ENCODE measurements at regions not wholly inside any gene's neighbourhood (a gene's known extent, or its start where the extent isn't known, plus 50 kb on each side); places are given as distances from the start of the nearest gene placed in this dataset.

DNA sequence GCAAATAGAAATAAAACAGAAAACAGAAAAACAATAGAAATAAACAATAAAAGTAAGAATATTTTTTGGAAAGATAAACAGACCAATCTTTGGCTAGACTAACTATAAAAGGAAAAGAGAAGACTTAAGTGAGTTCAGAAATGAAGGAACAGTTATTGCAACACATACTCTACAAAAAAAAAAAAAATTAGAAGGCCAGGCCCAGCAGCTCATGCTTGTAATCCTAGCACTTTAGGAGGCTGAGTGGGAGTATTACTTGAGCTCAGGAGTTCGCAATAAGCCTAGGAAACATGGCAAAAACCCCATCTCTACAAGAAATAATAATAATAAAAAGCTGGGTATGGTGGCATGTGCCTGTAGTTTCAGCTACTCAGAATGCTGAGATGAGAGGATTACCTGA lies 336.7 kb downstream of the DTHD1 start:
- TF ChIP-seq, protein P1, sequence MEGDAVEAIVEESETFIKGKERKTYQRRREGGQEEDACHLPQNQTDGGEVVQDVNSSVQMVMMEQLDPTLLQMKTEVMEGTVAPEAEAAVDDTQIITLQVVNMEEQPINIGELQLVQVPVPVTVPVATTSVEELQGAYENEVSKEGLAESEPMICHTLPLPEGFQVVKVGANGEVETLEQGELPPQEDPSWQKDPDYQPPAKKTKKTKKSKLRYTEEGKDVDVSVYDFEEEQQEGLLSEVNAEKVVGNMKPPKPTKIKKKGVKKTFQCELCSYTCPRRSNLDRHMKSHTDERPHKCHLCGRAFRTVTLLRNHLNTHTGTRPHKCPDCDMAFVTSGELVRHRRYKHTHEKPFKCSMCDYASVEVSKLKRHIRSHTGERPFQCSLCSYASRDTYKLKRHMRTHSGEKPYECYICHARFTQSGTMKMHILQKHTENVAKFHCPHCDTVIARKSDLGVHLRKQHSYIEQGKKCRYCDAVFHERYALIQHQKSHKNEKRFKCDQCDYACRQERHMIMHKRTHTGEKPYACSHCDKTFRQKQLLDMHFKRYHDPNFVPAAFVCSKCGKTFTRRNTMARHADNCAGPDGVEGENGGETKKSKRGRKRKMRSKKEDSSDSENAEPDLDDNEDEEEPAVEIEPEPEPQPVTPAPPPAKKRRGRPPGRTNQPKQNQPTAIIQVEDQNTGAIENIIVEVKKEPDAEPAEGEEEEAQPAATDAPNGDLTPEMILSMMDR (IDR thresholded peaks at IDR 0.05 in 4 of 5, conservative IDR thresholded peaks at IDR 0.05 in 1 of 5): no peak
- no peak for TF ChIP-seq POLR2A (IDR thresholded peaks at IDR 0.05)

All from gastrocnemius medialis (tissue), 4 donors.